HG03378 (cell line): ENCODE measurements at regions not wholly inside any gene's neighbourhood (a gene's known extent, or its start where the extent isn't known, plus 50 kb on each side); places are given as distances from the start of the nearest gene placed in this dataset.

ENCODE experiments used
- ATAC-seq: cut with Tn5 transposase; IDR thresholded peaks from one replicate; pipeline ENCODE4 v1.9.1; 2021; ENCODE audit warnings: mild to moderate bottlenecking, moderate library complexity; ENCODE audit not compliant: unreplicated experiment

DNA sequence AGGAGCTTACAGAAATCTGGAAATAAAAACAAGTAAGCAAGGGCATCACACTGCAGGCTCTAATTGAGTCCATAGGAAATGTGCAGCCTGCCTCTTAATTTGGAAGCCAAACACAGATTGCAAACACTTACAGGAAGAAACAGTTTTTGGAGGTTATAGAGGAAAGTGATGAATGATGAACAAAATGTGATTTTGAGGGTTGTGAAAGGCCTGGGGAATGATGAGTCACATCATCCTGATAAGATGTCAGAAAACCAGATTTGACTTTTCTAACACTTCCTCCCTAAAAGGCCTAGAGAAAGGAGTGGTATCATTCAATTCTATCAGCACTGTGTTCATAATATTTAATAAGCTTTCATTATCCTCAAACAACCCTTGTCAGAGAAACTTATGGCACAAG lies 96.6 kb upstream of the POU2AF2 start:
- ATAC-seq: no peak

DNA sequence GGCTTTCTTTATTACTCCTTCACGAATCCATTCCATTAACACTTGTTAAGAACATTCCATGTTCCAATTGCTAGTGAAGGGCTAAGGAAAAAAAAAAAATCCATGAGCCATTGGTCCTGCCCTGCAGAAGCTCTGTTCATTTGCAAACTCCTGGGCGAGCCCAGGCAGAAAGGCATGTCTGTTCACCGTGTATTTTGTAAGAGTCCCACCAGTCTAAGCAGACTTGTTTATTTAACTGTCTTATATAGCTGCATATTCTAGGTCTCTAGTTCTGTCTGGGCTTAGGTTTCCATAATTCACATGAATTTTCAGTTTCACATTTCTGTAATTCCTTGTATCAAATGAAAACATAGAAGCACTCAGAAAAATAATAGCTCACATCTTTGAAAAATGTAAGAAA lies 97.4 kb upstream of the POU2AF2 start:
- no peak for ATAC-seq

DNA sequence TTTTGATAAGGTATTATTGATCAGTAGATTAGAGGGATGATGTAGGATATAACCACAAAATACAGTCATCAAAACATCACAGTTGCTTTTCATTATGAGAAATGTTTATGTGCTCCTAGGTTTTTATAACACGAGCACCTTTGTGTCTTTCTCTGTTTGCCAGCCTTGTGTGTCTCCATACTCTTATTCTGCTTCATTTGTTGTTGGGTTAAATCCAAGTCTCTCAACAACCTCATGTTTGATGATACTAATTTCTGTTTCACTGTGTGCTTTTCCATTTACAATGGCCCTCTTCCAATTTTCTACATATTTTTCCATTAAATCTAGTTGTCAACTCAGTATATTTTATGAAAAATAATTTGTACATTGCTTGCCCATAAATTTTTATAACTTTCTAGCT lies 107.7 kb upstream of the POU2AF2 start:
- ATAC-seq: no peak

DNA sequence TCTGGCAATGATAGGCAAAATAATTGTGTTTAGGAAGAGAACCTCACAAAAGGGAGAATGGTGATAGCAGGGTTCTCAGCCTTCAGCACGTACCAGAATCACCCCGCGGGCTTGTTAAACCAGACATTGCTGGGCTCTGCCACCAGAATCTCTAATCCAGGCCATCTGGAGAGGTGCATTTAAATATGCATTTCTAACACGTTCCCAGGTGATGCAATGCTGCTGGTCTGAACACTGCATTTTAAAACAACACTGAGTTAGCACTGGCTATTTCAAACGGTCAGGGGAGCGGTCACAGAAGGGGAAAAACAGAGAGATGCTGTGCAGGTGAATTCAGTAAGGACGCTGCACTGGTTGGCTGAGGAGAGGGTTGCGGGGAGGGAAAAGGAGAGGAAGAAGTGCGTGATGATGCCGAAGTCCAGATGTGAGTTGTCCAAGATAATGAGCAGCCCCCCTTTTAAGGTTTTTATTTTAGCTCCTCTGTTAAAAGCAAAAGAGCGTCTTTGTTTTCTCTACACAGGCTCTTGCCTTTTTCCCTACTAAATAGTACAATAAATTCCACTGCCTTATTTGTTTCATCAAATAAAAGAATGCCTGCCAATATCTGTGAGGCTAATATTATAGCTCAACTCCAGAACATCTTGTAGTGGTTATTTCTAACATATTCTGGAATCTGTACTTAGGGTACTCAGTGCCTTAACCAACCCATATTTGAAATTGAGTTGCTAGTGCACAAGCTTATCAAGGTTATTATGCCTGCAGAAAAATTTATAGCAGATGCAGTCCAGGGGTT lies 109.6 kb upstream of the POU2AF2 start:
- no peak for ATAC-seq

DNA sequence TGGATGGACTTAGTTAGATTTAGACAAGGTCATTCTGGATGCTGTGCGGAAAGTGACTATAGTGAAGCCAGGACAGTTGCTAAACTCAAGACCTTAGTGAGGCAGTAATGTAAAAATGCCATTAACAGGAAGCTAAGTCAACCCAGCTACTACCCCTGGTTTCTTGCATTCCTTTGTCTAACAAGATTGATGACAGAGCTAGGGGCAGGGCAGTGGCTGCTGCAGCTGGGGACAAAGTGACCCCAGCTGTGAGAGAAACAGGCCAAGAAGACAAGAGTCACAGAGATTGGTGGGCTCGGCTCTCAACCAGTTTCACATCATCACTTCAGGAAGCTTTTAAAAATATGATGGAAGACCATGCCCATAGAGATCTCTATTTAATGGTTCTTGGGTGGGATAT lies 110.4 kb upstream of the POU2AF2 start:
- ATAC-seq: no peak

DNA sequence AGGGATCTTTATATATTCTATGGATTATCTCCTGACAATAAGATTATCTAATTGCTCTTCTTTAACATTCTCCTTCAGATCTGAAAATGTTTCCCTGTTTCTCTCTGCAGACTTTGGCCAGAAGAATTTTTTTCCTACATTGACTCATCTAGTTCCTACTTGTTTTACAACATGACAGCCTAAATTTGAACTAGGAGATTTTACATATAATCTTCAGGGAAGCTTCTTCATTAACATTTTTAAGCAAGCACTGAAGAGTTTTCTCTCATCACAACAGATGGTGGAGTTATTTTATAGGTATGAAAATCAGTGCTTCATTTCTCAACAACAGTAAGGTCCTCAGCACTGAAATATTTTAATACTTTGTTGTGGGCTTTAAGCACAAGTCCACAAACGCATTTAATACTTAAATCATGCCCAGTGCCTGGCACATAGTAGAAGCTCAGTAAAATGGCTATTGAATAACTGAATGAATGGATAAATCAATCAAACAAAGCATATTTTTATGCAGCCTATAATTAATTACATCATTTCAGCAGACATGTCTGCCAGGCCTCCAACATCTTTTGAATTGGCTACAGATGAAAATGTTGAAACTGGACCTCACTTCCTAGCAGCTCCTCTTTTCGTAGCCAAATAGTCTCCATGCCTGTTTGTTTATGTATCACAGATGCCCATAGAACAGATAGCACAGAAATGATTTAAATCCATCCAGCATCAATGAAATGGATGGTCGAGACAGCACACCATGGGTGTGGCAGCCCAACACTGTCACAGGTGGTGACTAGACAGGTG lies 117.3 kb upstream of the POU2AF2 start:
- no peak for ATAC-seq

DNA sequence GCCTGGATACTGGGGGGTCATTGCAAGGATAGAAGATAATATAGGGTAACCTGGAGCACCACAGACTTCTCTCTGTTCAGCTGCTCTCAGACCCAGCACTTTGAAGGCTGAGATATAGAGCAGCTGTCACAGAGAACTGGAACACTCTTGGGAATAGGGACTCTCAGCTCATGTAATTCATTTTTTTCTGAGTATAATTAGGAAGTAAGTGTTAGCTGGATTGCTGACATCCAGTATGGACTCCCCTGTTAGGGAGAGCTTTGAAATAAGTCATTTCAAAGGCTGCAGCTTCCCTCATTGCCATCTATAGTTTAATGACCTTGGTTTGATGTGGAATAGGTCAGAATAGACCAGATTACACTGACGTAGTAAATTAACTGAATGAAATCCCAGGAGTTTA lies 120.8 kb upstream of the POU2AF2 start:
- ATAC-seq: no peak

DNA sequence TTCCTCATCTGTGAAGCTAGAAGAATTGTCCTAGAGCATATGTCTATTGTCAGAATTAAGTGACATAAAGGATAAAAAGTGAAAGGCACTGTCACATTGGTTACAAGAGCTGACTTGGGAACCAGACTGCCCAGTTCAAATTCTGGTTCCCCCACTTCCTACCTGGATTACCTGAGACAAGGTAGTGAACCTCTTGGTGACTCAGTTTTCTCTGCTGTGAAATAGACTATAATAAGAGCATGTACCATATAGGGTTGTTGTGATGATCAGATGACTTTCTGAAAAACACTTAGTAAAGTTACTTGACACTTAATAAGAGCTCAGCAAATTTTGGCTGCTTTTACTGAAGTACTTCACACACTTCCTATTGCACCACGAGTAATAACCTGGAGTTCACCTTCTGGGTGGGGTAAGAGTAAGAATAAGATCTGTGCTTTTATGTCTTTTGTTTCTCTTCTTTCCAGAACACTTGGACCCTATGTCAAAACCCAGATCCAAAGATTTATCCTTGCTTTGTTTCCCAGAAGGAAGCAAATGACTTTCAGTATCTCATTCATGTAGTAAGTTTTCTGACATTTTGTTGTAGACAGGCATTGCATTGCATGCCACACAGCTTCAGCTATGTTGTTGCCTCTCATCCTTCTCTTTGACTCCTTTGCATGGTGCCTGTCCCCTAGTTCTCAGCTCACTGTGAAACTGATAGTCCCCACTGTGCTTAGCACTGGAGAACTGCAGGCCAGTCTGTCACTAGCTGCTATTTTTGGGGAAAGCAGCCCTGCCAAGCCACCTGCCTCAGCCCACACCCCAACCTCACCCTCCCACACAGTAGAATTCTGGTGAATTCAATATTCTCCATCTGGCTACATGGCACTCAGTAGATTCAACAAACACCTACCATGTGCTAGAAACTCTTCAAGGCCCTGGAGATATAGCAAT lies 121.8 kb upstream of the POU2AF2 start:
- peak; percentile 35 for ATAC-seq

DNA sequence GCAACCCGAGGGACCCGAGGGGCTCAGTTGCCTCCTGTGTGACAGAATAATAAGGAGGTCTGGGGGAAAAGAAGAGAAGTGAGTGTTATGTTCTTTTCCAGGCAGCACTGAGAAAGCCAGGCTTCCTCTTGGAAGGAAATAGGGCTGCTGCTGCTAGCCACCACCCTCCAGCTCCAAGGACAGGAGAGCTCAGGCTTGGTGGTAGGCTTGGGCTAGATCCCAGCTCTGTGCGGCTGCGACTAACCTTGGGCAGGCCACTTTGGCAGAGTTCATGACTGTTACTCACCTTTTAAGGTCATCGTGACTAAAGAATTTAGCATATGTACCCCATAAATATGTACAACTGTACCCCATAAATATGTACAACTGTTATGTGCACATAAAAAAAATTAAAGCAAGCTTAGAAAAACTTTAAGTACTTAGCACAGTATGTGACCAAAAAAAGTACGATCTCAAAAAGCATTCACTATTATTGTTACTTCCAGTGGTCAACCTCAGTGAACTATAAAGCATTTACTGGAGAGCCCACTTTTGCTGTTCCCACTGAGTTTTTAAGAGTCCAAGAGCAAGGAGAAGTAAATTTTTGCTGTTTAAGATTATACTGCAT lies 124.7 kb upstream of the POU2AF2 start:
- no peak for ATAC-seq

DNA sequence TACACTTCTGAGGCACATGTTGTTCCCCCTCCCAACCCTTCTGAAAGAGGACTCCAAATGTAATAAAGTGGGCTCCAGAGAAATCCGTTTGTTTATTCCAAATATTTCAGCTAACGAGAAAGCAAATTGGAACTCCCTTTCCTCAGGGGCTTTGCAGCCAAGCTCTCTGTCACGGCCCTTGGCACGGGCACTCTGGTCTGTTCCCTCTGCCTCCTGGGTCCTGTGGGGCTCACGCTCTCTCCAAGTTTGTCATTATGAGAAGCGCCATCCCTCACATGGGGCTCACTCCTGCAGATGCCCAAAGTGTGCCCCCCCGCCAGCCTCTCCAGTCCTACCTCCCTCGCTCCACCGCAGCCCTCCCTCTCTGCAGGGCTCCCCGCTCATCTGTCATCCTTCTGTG lies 125.4 kb upstream of the POU2AF2 start:
- no peak for ATAC-seq

DNA sequence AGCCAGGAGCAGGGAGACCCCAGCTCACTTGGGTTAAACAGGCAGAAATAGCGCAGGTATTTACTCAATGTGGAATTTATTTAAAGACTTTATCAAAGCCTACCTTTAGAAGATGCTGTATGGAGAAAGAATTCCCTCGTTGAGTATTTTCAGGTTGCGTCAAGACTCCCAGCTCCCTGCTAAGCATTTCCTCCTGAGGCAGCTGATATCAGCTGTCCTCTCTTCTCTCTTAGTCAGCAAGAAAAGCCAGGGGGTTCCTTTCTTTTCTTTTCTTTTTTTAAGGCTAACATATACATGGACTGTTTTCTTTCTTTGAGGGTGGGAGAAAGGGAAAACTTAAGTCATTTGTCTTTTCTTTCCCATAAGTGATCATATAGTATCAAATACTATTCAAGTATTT lies 125.8 kb upstream of the POU2AF2 start:
- no peak for ATAC-seq

DNA sequence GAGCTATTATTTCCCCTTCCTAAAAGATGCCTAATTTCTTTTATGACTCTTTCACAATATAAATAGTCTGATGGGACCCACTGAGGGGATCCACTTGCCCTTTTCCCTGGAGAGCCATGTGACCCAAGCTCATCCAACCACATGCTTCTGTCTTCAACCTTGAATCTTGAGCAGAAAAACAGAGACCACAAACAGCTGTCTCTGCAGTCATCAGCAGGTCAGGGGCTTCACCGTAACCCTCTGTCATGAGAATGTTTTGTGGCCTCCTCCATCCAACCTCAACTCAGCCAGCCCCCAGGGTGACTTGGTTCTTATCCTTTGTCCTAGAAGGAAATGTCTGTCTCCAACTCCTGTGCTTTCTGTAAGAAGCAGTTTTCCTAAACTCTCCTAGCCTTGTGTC lies 129.6 kb upstream of the POU2AF2 start:
- ATAC-seq: no peak

DNA sequence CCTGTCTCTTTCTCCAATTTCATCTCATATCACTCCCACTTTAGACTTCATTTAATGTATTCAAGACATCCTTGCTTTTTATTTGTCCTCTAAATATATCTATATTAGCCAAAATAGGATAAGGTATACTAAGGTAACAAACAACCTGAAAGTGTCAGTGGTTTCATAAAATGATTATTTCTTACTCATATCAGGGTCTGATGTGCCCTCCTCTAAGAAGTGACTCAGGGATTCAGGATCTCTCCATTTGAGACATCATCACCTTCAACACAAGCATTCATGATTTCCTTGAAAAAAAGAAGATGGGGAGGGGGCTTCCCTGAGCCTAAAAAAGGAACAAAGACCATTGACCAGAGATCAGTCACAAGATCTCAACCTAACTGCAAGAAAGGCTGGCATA lies 131.4 kb upstream of the POU2AF2 start:
- no peak for ATAC-seq

DNA sequence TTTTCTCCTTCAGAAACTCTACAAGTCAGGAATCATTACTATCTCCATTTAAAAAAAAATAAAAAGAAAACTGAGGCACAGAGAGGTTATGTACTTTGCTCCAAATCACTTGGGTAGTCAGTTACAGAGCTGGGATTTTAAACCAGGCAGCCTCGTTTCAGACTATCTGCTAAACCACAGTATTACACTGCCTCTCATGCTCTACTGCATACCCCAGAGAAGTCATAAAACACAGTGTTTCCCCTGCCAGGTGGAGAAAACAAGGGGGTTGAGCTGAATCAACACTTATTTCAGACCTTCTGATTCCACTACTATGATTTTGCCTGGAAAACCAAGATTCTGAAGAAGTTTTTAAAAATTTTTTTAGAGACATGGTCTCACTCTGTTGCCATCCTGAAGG lies 132.9 kb upstream of the POU2AF2 start:
- no peak for ATAC-seq

DNA sequence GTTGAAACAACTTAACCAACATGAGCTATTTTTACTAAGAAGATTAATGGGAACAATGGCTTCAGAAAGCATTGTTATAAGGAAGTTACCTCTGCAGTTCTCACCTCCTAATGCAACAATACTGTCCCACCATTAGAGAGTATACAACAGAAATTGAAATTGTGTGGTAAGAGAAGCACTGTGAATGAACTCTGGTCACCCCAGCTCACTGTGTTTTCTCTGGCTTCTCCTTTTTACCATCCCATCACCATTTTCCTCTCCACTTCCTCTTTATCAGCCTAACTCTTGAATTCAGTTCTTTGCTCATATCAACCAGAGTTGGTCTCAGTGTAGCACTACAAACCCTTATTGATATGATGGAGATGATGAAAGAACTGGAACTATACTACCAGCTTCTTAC lies 138.0 kb upstream of the POU2AF2 start:
- no peak for ATAC-seq

DNA sequence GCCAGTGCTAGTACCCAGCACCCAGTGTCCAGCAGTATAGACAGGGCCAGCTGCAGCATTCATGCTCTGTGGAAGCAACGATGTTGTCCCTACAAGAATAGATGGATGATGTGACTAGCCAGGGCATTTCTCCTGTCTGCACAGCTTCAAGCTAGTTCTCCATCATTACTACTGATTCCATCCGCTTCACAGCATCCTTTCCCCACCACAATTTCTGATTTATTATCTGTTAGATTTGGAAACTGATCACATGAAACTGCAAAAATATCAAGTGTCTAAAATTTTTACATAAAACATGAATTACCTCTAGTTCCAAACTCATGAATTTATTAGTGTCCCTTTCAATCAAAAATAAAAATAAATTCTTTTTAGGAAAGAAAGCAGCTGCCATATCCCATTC lies 138.9 kb upstream of the POU2AF2 start:
- ATAC-seq: no peak

DNA sequence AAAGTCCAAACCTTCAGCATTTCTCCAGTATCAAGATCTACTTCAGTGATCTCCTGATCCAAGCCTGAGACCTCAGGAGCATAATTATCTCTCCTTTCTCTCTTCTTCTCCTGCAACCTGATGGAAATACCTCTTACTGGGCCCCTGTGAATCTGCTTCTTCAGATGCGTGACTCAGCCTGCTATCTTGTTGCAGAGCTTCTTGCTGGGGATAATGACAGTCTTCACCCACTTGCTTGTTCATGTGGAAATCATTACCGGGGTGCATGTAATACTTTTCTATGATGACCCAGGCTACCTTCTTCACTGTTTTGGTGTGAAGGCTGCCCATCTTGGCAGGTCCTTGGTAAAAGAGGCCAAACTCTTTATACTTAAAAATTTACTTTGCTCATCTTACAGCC lies 140.0 kb upstream of the POU2AF2 start:
- no peak for ATAC-seq

DNA sequence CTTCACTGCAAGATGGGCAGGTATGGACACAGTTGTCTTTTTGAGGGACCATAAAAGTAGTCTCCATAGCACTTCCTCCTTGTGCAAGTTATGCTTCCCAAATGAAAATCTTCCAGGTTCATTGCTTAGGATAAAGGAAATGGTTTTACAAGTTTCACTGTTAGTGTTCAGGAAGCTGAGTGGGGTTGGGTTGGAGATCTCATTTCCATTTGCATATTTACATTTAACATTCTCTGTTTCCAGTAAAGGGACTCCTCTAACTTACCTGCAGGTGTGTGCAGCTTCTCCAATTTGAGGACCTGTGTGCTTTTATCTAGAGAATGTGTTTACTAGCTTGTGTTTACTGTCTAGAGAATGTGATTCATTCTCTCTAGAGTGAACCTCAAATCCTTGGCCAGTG lies 141.3 kb upstream of the POU2AF2 start:
- no peak for ATAC-seq

DNA sequence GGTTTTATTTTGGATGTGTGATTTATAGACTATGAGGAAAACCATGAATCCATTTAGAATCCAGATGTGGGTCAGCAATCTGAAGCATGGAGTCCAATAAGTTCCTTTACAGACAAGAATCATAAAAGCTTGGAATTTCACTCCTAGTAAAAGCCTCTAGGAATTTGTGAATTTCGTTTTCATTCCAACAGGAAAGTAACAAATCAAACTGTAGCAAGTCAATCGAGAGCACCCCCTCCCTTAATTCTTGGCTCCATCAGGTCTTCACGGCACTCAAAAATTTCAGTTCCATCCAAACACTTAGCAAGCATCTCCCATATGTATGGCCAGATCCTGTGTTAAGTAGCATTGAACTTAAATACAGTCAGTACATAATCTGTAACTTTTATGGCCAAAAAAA lies 143.6 kb upstream of the POU2AF2 start:
- ATAC-seq: no peak

DNA sequence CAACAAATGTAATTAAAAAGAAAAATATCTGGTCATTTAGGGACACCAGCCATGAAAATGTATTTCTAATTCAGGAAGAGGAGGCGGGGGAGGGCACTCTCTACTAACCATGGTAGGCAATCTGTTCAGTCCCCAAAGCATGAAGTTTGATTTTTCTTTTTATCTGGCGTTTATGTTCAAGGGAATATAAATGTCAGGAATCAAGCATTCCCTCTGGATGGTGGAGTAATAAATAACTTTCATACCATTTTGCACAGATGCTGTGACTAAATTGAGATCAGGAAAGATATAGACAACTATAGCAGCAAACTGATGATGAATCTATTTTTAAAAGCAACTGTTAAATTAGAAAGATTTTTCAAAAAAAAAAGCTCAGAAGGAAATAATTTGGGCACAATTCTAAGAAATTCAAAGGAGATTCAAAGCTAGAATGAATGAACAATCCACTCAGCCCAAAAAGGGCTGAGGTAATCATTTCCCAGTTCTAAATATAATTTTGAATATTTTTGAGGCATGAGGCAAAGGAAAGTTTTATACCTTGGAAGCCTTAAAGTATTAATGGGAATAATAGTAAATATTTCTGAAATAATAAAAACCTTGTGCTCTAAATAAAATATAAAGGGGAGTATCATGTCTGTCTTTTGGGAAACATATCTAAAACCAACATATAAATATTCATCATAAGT lies 146.4 kb upstream of the POU2AF2 start:
- ATAC-seq: no peak
